Muscle layer of duodenum (tissue), 2 donors: ENCODE measurements at regions not wholly inside any gene's neighbourhood (a gene's known extent, or its start where the extent isn't known, plus 50 kb on each side); places are given as distances from the start of the nearest gene placed in this dataset.

ENCODE experiments used
- H3K27ac ChIP-seq: one replicate; pipeline ENCODE4 v1.7.0; 2013; ENCODE audit warnings: mild to moderate bottlenecking, low read length
- H3K27me3 ChIP-seq: one replicate; pipeline ENCODE4 v1.7.0; 2013; ENCODE audit warnings: low read depth, mild to moderate bottlenecking, control low read depth, low read length
- H3K36me3 ChIP-seq, 2 donors: one replicate each; pipeline ENCODE4 v1.7.0; 2013; ENCODE audit warnings: low read length in 2 of 2, control low read depth in 1 of 2, mild to moderate bottlenecking in 1 of 2; ENCODE audit not compliant: insufficient read depth in 2 of 2, control insufficient read depth in 1 of 2
- H3K4me1 ChIP-seq, 2 donors: one replicate each; pipeline ENCODE4 v1.7.0; 2013; ENCODE audit warnings: low read length in 2 of 2, mild to moderate bottlenecking in 2 of 2, control low read depth in 1 of 2, moderate library complexity in 1 of 2; ENCODE audit not compliant: insufficient read depth in 2 of 2, control insufficient read depth in 1 of 2
- H3K4me3 ChIP-seq, 2 donors: one replicate each; pipeline ENCODE4 v1.7.0; 2013; ENCODE audit warnings: low read length in 2 of 2, low read depth in 1 of 2, mild to moderate bottlenecking in 1 of 2
- H3K9me3 ChIP-seq, 2 donors: one replicate each; pipeline ENCODE4 v1.7.0; 2013; ENCODE audit warnings: low read length in 2 of 2, control low read depth in 1 of 2, mild to moderate bottlenecking in 1 of 2; ENCODE audit not compliant: control insufficient read depth in 1 of 2
- donor health status: healthy.

DNA sequence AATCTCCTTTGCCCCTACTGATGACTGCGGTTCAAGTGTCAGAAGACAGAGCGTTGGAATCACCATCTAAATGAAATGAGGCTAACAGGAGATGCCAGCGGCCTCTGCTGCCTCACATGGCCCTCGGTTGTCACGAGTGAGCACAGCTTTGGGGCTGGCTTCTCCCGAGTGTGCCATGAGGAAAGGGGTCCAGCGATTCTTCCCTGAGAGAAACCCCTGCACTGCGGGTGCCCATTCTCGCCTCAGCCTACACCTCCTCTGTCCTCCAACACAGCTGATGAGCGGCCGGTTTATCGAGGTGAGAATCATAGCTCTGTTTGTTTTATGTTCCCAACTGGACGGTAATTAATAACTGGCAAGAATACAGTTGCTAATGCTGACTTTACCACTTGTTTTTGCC is 144.7 kb upstream of the RPS6KA2 start:
- Histone ChIP-seq H3K4me3 (no peak overlapping the region), H3K4me1 (peaks cover 0 to 4% of the 10 kb centered on the region in 2 donors), H3K27me3 (no peaks in the 10 kb centered on the region), H3K27ac (no peak overlapping the region), H3K9me3 (no peaks in the 10 kb centered on the region), H3K36me3 (no peaks in the 10 kb centered on the region)

DNA sequence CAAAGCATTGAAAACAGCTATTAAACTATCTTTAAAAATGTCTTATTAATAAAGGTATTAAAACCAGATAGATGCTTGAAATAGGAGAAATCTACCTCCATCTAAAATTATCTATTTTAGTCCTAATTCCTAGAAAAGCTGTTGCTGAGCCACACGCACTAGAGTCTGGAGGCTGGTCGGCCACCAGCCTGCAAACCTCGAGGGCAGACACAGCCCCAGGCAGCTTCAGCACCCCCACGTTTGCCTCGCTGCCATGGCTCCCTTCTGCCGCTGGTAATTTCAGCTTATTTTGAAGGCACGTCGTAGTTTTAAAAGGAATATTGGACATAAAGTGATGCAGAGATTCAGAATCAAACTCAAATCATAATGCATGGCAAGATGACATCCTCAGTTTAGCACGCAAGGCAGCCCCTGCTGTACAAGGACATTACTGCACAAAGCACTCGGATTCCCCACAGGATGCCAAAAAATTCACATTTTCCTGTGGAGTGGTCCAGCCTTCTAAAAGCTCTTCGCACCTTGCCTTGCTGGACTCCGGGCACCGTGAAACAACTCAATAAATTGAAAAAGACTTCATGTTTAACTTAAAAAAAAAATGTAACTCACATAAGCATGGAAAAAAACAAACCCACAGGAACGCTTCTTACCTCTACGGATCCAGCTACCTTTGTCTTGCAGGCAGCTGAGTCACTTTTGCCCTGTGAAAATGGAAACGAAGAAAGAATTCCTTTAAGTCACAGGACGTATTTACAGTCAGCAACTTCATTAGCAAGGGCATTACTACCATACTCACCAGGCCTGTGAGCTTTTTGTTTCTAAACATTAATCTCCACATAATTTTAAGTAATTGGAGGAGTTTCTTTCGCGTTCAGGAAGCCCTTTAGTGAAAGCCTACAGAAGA is 143.4 kb upstream of the RPS6KA2 start:
- H3K36me3 ChIP-seq = no peaks in the 10 kb centered on the region
- H3K4me1 ChIP-seq = peaks cover 0 to 2% of the 10 kb centered on the region in 2 donors
- H3K4me3 ChIP-seq = no peak overlapping the region
- no peak overlapping the region for H3K27ac ChIP-seq
- H3K27me3 ChIP-seq = no peaks in the 10 kb centered on the region
- H3K9me3 ChIP-seq = no peaks in the 10 kb centered on the region

DNA sequence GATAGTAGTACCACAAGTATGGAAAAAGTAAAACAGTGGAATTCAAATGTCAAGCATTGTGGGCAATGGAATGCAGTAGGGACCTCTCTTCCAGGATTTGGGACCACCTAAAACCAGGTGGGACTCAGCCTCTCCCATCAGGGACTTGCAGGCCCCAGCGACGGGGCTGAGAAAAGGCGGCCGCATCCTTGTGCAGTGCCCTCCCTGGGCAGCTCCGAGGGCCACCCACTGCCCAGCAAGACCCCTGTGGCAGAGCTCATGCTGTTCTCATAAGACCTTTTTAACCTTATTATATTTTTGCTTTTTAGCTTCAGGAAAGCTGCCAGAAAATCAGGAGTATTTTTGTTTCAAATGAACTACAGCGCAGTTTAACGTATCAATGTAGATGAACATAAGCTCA is 142.6 kb upstream of the RPS6KA2 start:
- Histone ChIP-seq H3K9me3 (no peaks in the 10 kb centered on the region), H3K27me3 (no peaks in the 10 kb centered on the region), H3K27ac (no peak overlapping the region), H3K4me1 (no peaks in the 10 kb centered on the region), H3K36me3 (no peaks in the 10 kb centered on the region), H3K4me3 (no peak overlapping the region)

DNA sequence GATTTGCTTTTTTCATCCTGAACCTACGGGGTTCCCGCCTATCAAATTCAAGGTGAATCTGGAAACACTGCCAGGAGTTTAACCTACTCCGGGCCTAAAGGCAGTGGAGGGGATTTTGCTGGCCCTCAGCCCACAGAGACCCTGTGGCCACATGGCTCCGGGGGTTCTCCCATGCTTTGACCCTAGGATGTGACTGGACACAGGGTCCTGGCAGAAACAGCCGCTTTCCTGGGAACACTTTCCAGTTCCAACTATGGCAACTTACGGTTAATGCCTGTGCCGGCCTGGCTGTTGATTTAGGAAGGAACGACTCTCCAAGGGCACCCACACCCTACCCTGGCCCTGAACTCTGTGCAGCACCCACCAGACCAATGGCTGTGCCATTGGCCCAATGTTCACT is 141.7 kb upstream of the RPS6KA2 start:
- no peaks in the 10 kb centered on the region for H3K27me3 ChIP-seq
- no peaks in the 10 kb centered on the region for H3K4me1 ChIP-seq
- H3K9me3 ChIP-seq = no peaks in the 10 kb centered on the region
- H3K27ac ChIP-seq = no peak overlapping the region
- no peaks in the 10 kb centered on the region for H3K36me3 ChIP-seq
- no peak overlapping the region for H3K4me3 ChIP-seq

DNA sequence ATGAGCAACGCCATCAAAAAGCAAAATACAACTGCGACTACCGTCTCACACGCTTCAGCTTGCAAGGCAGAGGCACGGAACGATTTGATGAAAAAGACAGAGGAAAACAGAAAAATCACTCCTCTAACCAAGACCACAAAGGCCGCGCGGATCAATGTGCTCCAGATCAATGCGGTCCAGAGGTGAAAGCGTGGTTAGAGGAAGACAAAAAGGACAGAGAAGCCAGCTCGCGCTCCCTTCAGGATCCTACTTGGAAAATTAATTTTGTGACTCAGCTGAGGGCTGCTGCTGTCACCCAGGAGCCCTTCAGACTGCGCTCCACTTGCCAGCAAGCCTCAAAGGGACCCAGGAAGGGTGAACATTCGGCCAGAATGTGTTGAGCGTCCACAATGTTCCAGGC is 140.2 kb upstream of the RPS6KA2 start:
- Histone ChIP-seq H3K4me1 (no peaks in the 10 kb centered on the region), H3K36me3 (no peaks in the 10 kb centered on the region), H3K4me3 (no peak overlapping the region), H3K27ac (no peak overlapping the region), H3K9me3 (no peaks in the 10 kb centered on the region), H3K27me3 (no peaks in the 10 kb centered on the region)

DNA sequence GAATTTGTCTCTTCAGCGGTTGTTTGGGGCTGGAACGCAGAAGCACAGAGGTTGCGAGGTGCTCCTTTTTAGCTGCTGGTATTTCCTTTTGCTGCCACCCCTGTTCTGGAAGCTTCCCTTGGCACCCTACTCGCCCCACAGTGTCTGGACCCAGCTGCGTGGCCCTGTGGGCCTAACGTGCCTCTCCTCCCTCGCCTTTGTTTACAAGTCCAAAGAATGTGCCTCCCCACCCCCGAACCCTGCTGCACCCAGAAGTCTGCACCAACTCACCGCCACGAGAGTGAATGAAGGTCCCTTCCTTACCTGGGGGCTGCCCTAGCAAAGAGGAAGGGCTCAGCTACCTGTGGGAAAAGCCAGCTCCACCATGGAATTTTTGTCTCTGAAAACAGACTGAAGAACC is 139.7 kb upstream of the RPS6KA2 start:
- H3K9me3 ChIP-seq = no peaks in the 10 kb centered on the region
- no peak overlapping the region for H3K4me3 ChIP-seq
- no peak overlapping the region for H3K27ac ChIP-seq
- no peaks in the 10 kb centered on the region for H3K4me1 ChIP-seq
- H3K27me3 ChIP-seq = no peaks in the 10 kb centered on the region
- no peaks in the 10 kb centered on the region for H3K36me3 ChIP-seq

DNA sequence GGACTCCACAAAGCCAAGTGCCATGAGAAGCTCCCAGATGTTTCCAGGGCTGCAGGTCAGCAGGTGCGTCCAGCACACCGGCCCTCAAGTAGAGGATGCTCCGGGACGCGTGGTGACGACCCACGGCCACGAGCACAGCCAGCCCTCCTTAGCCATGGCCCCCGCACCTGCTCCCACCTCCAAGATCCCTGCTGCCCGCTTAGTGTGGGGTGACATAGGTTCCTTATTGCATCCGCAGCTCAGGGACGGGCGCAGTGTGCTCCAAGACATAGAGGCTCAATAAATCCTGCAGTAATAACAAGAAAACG is 138.1 kb upstream of the RPS6KA2 start:
- no peaks in the 10 kb centered on the region for H3K9me3 ChIP-seq
- H3K4me1 ChIP-seq = no peaks in the 10 kb centered on the region
- no peaks in the 10 kb centered on the region for H3K36me3 ChIP-seq
- H3K27ac ChIP-seq = no peak overlapping the region
- H3K4me3 ChIP-seq = no peak overlapping the region
- no peaks in the 10 kb centered on the region for H3K27me3 ChIP-seq

DNA sequence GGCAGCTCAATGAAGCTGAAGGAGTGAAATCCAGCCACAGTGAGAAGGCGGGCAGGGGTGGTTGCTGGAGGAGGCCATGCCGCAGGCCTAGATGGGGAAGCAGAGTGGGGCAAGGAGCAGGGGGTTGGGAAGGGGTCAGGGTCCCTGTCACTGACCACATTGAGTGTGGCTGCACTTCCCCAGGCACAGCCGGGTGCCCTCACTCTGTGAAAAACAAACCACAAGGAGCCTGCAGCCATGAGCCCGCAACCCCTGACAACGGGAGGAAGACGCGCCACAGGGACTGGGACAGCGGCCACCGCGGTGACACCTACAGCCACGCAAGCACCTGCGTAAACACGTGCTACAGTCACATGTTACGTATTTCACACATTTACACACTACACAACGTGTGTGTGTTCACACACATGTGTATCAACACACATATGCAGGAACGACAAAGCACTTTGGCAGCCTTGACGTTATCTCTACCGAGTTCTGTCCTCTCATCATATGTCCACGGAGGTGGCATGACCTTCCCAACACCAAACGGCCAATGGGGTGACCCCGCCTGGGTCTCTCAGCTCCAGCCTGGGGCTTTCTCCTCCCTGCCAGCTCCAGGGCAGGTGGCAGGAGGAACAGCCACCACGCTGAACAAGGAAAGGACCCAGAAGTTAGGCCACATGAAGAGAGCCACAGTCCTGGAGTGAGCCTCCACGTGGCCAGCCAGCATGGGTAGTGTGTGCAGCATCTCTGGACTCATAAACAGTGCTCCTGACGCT is 137.6 kb upstream of the RPS6KA2 start:
- no peak overlapping the region for H3K27ac ChIP-seq
- H3K9me3 ChIP-seq = no peaks in the 10 kb centered on the region
- no peak overlapping the region for H3K4me3 ChIP-seq
- no peaks in the 10 kb centered on the region for H3K27me3 ChIP-seq
- no peaks in the 10 kb centered on the region for H3K4me1 ChIP-seq
- H3K36me3 ChIP-seq = no peaks in the 10 kb centered on the region

DNA sequence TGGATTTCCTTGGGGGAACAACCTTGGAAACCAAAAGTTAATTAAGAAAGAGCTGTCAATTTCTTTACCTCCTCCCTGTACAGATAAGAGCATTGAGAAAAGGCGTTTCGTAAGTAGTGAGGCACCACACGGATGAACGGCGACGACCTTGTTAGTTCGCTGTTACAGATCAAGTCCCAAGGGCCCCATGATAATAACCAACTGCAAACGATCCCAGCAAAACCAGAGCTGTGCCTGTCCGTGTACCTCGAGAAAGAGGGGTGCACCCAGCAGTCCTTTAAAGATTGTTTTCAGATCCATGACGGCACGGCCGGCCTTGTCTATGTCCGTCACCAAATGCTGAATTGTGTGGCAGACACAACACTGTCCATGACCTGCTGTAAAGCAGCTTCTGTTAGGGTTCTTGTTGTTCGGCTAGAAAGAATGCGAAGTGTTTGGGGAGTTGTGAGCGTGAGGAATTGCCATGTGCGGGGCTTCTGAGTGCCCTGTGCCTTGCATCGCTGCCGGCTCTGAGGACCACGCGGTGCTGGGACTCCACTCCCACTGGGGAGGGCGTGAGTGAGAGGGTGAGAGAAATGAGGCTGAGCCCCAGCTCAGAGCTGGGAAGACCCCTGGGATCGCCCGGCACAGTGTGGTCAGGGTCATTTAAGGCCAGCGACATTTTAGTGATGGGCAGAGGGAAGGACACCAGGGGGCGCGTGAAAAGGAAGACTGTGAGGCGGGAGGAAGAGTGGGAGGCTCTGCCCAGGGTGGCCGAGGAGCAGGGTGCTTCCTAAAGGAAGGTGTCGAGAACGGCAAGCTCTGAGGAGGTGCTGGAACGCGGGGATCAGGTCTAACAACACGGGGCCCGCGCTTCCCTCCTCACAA is 136.8 kb upstream of the RPS6KA2 start:
- Histone ChIP-seq H3K4me3 (no peak overlapping the region), H3K36me3 (no peaks in the 10 kb centered on the region), H3K9me3 (no peaks in the 10 kb centered on the region), H3K27ac (no peak overlapping the region), H3K4me1 (no peaks in the 10 kb centered on the region), H3K27me3 (no peaks in the 10 kb centered on the region)

DNA sequence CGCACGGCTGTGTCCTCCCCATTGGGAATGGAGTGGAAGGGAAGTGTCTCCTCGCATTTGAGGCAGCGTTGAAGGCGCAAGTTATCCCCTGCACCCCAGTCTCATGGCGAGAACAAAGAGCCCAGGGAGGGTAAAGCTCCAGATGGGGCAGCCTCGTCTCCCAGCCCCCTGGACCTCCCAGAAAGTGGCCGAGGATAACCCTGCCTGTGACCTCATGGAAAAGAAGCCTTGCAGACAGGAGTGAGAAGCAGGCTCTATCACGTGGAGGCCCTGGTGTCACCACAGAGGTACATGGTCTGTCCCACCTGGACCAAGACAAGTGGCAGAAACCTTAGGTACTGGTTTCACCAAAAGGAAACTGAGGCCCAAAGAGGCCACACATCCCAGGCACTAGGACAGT is 134.8 kb upstream of the RPS6KA2 start:
- no peaks in the 10 kb centered on the region for H3K27me3 ChIP-seq
- no peaks in the 10 kb centered on the region for H3K36me3 ChIP-seq
- no peak overlapping the region for H3K4me3 ChIP-seq
- H3K9me3 ChIP-seq = no peaks in the 10 kb centered on the region
- H3K4me1 ChIP-seq = peaks cover 0 to 5% of the 10 kb centered on the region in 2 donors
- H3K27ac ChIP-seq = no peak overlapping the region

DNA sequence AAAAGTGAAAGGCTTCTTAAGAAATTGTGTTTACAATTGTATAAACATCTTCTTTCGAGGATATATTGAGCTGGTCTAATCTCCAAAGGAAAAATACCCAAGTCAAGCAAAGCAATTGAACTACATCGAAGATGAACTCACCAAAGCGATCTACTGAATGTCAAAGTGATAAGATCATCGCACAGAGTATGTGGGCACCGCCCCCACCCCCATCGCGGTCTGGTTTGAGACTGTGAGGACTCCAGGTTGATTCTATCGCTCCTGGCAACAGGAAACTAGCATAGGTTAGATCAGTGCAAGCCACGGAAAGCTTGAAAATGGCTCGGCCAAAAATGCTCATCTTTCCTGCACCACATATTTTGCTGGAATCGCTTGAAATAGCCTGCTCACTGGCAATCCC is 133.2 kb upstream of the RPS6KA2 start:
- Histone ChIP-seq H3K27me3 (no peaks in the 10 kb centered on the region), H3K36me3 (no peaks in the 10 kb centered on the region), H3K4me1 (peaks cover 0 to 5% of the 10 kb centered on the region in 2 donors), H3K9me3 (no peaks in the 10 kb centered on the region), H3K4me3 (no peak overlapping the region), H3K27ac (no peak overlapping the region)
